Osteoblast (primary cell): ENCODE measurements at regions not wholly inside any gene's neighbourhood (a gene's known extent, or its start where the extent isn't known, plus 50 kb on each side); places are given as distances from the start of the nearest gene placed in this dataset. TPM values are rescaled to one million over a fixed set of nuclear protein-coding genes. Genes with fewer than 3 reads are reported as not detected.
"Not testable (repeated sequence)": the region's sequence is repeated elsewhere in the genome, so short reads cannot be mapped to it uniquely, and the experiment has no call there.

Source experiments
- DNase-seq: peaks from one replicate; pipeline ENCODE4 v3.0.0; 2011; ENCODE audit warnings: low spot score, mixed read lengths; ENCODE audit not compliant: insufficient read length; ENCODE audit errors: missing footprints
- H2AFZ ChIP-seq: 2 replicates; pipeline ENCODE4 v1.6.0; 2011; ENCODE audit warnings: mild to moderate bottlenecking, low read length
- H3K27ac ChIP-seq: 2 replicates; pipeline ENCODE4 v1.5.1; 2011; ENCODE audit warnings: mild to moderate bottlenecking, low read depth, low read length, moderate library complexity
- H3K27me3 ChIP-seq: 2 replicates; pipeline ENCODE4 v1.6.0; 2012; ENCODE audit warnings: mild to moderate bottlenecking, control low read depth, inconsistent platforms, low read length, moderate library complexity; ENCODE audit not compliant: insufficient read depth
- H3K36me3 ChIP-seq: 2 replicates; pipeline ENCODE4 v1.5.1; 2011; ENCODE audit warnings: mild to moderate bottlenecking, low read length, control low read depth, moderate library complexity; ENCODE audit not compliant: insufficient read depth
- H3K4me1 ChIP-seq: 2 replicates; pipeline ENCODE4 v1.5.1; 2011; ENCODE audit warnings: mild to moderate bottlenecking, low read length, control low read depth, moderate library complexity; ENCODE audit not compliant: insufficient read depth
- H3K4me2 ChIP-seq: 2 replicates; pipeline ENCODE4 v1.6.0; 2011; ENCODE audit warnings: mild to moderate bottlenecking, low read length; ENCODE audit not compliant: insufficient read depth
- H3K4me3 ChIP-seq: fragments of 200-600 bp; sonication (generic); 3 replicates; pipeline ENCODE4 v1.5.1; 2012; ENCODE audit warnings: mild to moderate bottlenecking, low read length, inconsistent platforms; ENCODE audit not compliant: insufficient read depth
- H3K79me2 ChIP-seq: 2 replicates; pipeline ENCODE4 v1.6.0; 2012; ENCODE audit warnings: mild to moderate bottlenecking, low read length, control low read depth, inconsistent platforms; ENCODE audit not compliant: insufficient read depth
- H3K9me3 ChIP-seq: 2 replicates; pipeline ENCODE4 v1.5.1; 2011; ENCODE audit warnings: low read depth, low read length, control low read depth
- H4K20me1 ChIP-seq: 2 replicates; pipeline ENCODE4 v1.6.0; 2012; ENCODE audit warnings: mild to moderate bottlenecking, low read length, control low read depth; ENCODE audit not compliant: insufficient read depth
- small RNA-seq: library from RNA; depleted of rRNA; stranded (forward); fragments of <200 nt; gene quantifications from one replicate; pipeline ENCODE3, GENCODE V24; 2012

DNA sequence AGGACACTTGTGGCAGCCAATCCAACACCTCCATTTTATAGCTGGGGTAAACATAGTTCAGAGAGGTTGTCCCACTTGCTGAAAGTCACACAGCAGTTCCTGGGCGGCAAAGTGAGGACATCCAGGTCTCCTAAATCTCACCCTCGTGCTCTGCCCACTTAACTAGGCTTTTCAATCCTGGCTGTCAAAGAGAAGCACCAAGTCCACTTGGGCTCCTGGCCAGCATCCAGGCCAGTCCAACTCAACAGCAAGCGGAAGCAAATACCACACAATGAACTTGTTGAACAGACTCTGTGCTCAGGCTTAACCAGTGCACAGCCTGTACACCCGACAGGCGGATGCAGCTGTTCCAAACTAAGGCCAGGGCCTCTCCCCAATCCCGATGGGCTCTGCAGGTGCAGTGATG, 60.4 kb upstream of the SPN start:
- not testable (repeated sequence) for DNase-seq, H3K9me3 ChIP-seq, H3K27me3 ChIP-seq, H2AFZ ChIP-seq, H3K36me3 ChIP-seq, H3K4me2 ChIP-seq, H3K4me3 ChIP-seq, H3K27ac ChIP-seq, H4K20me1 ChIP-seq, H3K4me1 ChIP-seq
- H3K79me2 ChIP-seq: peaks cover 53% of the 10 kb centered on the region

DNA sequence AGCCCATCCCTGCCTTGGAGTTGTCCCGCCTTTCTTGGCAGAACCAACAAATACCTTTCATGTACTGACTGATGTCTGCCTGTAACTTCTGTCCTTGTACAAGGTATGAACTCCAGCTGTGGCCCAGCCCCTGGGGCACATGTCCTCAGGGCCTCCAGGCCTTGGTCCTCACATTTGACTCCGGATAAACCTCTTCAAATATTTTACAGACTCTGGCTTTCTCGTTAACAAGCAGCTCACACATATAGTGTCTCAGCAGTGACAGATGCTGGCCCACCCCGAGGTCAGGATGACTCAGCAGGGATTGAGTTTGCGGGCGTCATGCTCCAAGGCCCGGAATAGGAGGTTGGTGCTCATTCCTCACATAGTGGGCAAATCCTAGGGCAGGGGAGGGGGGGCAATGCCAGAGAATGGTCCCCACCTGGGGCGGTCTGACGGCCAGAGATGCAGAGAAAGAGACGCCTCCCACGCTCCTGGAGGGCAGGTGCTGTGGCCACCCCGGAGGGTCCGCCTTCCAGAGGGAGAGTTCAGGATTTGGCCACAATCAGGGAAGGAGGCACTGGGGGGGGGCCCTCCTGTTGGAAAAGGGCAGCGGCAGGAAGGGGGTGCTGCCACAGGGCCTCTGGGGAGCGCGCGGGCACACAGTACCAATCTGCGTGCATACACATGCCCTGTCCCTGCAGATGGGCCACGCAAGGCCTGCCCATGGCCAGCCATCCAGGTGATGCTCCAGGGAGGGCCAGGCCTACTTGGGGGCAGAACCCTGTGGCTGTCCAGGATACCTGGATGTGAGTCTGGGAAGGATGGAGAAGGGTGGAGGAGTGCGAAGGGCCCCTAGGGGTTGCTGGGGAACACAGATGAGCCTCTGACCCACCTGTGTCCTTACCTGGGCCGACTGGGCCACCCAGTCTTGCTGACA, 58.2 kb upstream of the SPN start:
- H3K27me3 ChIP-seq, H4K20me1 ChIP-seq, H2AFZ ChIP-seq, H3K36me3 ChIP-seq, H3K4me2 ChIP-seq, H3K9me3 ChIP-seq, H3K4me3 ChIP-seq, H3K4me1 ChIP-seq: not testable (repeated sequence)
- Histone ChIP-seq H3K27ac (peak overlapping the region; percentile 51), H3K79me2 (peaks cover 52% of the 10 kb centered on the region)
- peak; percentile 87 for DNase-seq

DNA sequence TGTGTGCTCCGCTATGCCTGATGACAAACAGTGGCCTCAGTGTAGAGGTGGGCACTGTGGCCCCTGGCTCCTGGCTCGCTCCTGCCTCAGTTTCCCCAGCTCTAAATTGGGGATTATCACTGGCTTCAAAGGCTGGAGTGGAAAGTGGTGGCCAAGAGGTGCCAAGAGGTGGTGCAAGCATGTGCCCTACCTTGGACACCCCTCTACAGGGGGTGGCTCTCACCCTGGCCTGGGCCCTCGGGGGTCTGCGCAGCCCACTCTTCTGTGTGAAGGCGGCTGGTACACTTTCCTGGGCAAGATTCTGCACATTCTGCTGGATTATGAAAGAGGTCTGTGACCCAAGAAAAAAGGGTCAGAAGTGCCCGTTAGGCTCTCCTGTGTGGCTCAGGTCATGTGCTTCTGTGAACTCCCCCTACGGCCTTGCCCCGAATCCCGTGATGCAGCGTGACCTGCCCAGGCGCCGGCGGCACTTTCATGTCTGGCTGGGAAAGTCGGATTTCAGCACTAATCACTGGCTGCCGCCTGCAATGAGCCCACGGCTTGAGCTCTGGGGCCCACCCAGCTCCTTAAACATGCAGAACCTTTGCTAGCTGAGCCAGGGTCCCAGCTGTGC, 57.3 kb upstream of the SPN start:
- H3K4me2 ChIP-seq, H3K27me3 ChIP-seq, DNase-seq, H3K4me3 ChIP-seq, H3K27ac ChIP-seq, H3K4me1 ChIP-seq, H2AFZ ChIP-seq, H4K20me1 ChIP-seq, H3K9me3 ChIP-seq, H3K36me3 ChIP-seq: not testable (repeated sequence)
- H3K79me2 ChIP-seq: peaks cover 46% of the 10 kb centered on the region

DNA sequence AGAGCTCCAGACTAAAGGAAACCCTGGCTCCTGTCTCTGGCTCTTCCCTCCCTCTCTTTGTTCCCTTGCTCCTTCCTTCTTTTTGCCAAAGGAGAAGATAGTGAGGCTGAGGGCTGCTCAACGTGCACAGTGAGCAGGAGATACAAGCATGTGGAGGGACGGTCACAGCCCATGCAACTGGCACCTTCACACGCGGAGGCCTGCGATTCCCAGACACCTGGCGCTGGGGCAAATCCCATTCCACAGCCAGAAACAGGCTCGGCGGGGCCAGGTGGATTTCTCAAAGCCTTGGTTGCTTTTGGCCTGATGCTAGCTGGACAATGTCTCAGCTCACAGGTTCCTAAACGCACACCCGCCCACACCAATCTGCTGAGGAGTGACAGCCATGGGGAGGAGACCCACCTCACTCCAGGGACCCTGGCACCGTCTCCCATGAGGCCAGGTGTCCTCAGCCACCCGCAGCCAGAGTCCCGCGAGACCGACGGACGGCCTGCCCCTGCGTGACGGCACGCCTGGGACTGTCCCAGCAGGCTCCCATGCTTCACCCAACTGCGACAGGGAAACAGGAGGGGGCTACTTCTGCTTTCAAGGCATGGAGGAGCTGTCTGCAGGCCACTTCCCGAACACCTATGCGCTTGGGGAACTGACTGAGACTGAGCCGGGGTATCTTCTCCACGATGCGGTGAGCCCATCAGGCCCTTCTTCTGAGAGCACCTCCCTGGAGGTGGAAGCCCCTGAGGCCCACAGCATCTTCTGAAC, 56.2 kb upstream of the SPN start:
- not testable (repeated sequence) for DNase-seq, H3K36me3 ChIP-seq, H3K9me3 ChIP-seq, H4K20me1 ChIP-seq, H3K27ac ChIP-seq, H3K4me2 ChIP-seq, H2AFZ ChIP-seq, H3K4me3 ChIP-seq, H3K27me3 ChIP-seq
- Histone ChIP-seq H3K79me2 (peaks cover 48% of the 10 kb centered on the region), H3K4me1 (peaks cover 11% of the 10 kb centered on the region)

DNA sequence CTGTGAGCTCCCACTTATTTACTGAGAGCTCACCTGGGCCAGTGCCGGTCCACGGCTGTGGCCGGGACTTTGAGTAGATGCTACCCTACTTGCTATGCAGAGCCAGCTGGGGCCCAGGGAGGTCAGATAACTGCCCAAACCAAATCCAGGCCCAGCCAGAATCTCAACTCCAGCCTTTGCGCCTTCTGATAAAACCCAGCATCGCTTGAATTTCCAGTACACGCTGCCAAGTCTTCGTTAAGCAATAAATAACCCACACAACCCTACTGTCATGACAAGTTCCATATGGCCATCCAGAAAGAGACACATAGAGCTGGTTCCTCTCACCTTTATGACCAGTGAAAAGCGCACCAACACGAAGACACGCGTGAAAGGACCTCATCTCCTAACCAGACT, 55.6 kb upstream of the SPN start:
- H3K36me3 ChIP-seq, H3K9me3 ChIP-seq, H3K4me1 ChIP-seq, H4K20me1 ChIP-seq, H3K27me3 ChIP-seq, DNase-seq, H3K27ac ChIP-seq, H3K4me2 ChIP-seq, H3K4me3 ChIP-seq, H2AFZ ChIP-seq: not testable (repeated sequence)
- H3K79me2 ChIP-seq: peaks cover 43% of the 10 kb centered on the region

DNA sequence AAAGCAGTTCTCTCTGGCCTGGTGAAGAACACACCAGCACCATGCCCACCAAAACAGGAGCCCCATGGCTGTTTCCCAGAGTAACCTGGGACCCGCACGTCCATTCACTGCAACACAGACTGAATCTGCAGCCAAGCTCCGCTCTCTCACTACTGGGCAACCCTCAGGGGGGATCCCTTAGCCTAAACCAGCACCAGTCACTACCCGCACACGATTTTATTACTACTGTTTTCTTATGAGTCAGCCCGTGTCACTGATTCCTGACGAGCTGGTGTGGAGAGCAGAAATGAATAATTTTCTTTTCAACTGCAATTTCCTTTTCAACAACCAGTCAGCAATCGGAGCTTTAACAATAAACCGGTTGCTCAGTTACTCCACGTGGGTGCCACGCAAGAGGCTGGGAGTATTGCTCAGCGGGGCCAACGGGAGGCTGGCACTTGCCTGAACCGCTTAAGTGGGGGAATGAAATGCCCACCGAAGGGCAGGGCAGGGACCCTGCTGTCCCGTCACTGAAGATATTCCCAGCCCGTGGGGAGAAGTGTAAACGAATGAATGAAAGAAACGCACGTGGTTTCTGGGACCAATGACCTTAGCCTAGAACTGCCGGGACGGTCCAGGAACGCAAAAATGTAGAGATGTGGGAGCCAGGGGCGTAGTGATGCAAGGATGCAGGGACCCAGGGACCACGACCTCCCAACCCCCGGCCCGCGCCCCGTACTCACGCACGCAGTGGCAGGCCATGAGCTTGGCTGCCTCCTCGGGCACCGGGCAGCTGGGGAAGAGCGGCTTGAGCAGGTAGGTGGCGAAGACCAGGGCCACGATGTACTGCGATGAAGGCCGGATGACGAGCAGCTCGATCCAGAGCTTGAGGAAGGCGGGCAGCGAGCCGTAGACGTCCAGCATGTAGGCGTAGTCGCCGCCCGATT, 50.4 kb upstream of the SPN start:
- not testable (repeated sequence) for H3K36me3 ChIP-seq, H4K20me1 ChIP-seq, DNase-seq, H3K9me3 ChIP-seq, H3K4me1 ChIP-seq, H3K27me3 ChIP-seq
- Histone ChIP-seq H3K79me2 (peaks cover 13% of the 10 kb centered on the region), H3K4me3 (peak overlapping the region; percentile 77), H2AFZ (peak overlapping the region; percentile 68), H3K27ac (peak overlapping the region; percentile 93), H3K4me2 (peak overlapping the region; percentile 83)

Small RNA genes lying in the stretch of these regions (small RNA-seq; reads per million reads assigned to genes)
- gene MIR3680-2: not detected
